ENCODE measurements at regions not wholly inside any gene's neighbourhood (a gene's known extent, or its start where the extent isn't known, plus 50 kb on each side); places are given as distances from the start of the nearest gene placed in this dataset.

- no peak overlapping the region for H3K27ac ChIP-seq
- H3K9me3 ChIP-seq (ENCODE audit: severe bottlenecking): no peaks in the 10 kb centered on the region
- no peak for DNase-seq
- no peak for TF ChIP-seq CTCF (IDR thresholded peaks at IDR 0.05; ENCODE audit: low read depth, low read length)
- no peak overlapping the region for H3K4me3 ChIP-seq (ENCODE audit: low read depth, low read length)
- no peaks in the 10 kb centered on the region for H3K36me3 ChIP-seq
- no peaks in the 10 kb centered on the region for H3K27me3 ChIP-seq (ENCODE audit: insufficient read depth, low read depth, severe bottlenecking)
These were observed 76.6 kb upstream of the BZW1 start for GRCh38 chr2:200735061-200735460.

GRCh38 chr2:200736646-200737274, 75.0 kb upstream of the BZW1 start:
- H3K4me3 ChIP-seq (ENCODE audit: low read depth, low read length): no peak overlapping the region

GRCh38 chr2:200737585-200737984, 74.1 kb upstream of the BZW1 start:
- H3K36me3 ChIP-seq: no peaks in the 10 kb centered on the region
- H3K4me3 ChIP-seq (ENCODE audit: low read depth, low read length): no peak overlapping the region
- no peak for TF ChIP-seq CTCF (IDR thresholded peaks at IDR 0.05; ENCODE audit: low read depth, low read length)
- no peak for DNase-seq
- no peaks in the 10 kb centered on the region for H3K27me3 ChIP-seq (ENCODE audit: insufficient read depth, low read depth, severe bottlenecking)
- H3K27ac ChIP-seq: no peak overlapping the region
- no peaks in the 10 kb centered on the region for H3K9me3 ChIP-seq (ENCODE audit: severe bottlenecking)

More at GRCh38 chr2:200736646-200737274, 75.0 kb upstream of the BZW1 start:
- no peaks in the 10 kb centered on the region for H3K27me3 ChIP-seq (ENCODE audit: insufficient read depth, low read depth, severe bottlenecking)
- no peak for TF ChIP-seq CTCF (IDR thresholded peaks at IDR 0.05; ENCODE audit: low read depth, low read length)
- no peak for DNase-seq
- H3K27ac ChIP-seq: no peak overlapping the region
- no peaks in the 10 kb centered on the region for H3K9me3 ChIP-seq (ENCODE audit: severe bottlenecking)
- no peaks in the 10 kb centered on the region for H3K36me3 ChIP-seq

- DNase-seq: no peak
These were observed 73.1 kb upstream of the BZW1 start for GRCh38 chr2:200738590-200738989.

GRCh38 chr2:200740907-200741306, 70.8 kb upstream of the BZW1 start:
- TF ChIP-seq CTCF (IDR thresholded peaks at IDR 0.05; ENCODE audit: low read depth, low read length): no peak
- no peak overlapping the region for H3K27ac ChIP-seq
- DNase-seq: no peak
- no peaks in the 10 kb centered on the region for H3K27me3 ChIP-seq (ENCODE audit: insufficient read depth, low read depth, severe bottlenecking)
- H3K36me3 ChIP-seq: no peaks in the 10 kb centered on the region
- H3K9me3 ChIP-seq (ENCODE audit: severe bottlenecking): no peaks in the 10 kb centered on the region
- no peak overlapping the region for H3K4me3 ChIP-seq (ENCODE audit: low read depth, low read length)

More at GRCh38 chr2:200738590-200738989, 73.1 kb upstream of the BZW1 start:
- Histone ChIP-seq H3K27ac (no peak overlapping the region), H3K36me3 (no peaks in the 10 kb centered on the region), H3K27me3 (ENCODE audit: insufficient read depth, low read depth, severe bottlenecking) (no peaks in the 10 kb centered on the region), H3K9me3 (ENCODE audit: severe bottlenecking) (no peaks in the 10 kb centered on the region), H3K4me3 (ENCODE audit: low read depth, low read length) (no peak overlapping the region)
- TF ChIP-seq CTCF (IDR thresholded peaks at IDR 0.05; ENCODE audit: low read depth, low read length): no peak

Measured in WERI-Rb-1 (cell line).